WTC11 (cell line): ENCODE measurements at regions not wholly inside any gene's neighbourhood (a gene's known extent, or its start where the extent isn't known, plus 50 kb on each side); places are given as distances from the start of the nearest gene placed in this dataset.

ENCODE experiments used
- CREM ChIP-seq: sonication (generic); formaldehyde crosslinking; IDR thresholded peaks from 2 replicates; pipeline ENCODE4 v1.8.1; 2022; ENCODE audit warnings: mild to moderate bottlenecking, missing genetic modification reagents, moderate library complexity
- CTCF ChIP-seq: fragments of 200-600 bp; IDR thresholded peaks from 2 replicates; pipeline ENCODE4 v1.8.0; 2022; ENCODE audit warnings: antibody characterized with exemption
- ELF4 ChIP-seq: sonication (generic); formaldehyde crosslinking; IDR thresholded peaks from 2 replicates; pipeline ENCODE4 v1.8.1; 2022; ENCODE audit warnings: low read depth, mild to moderate bottlenecking, moderate library complexity, missing genetic modification reagents
- JUN ChIP-seq: sonication (generic); formaldehyde crosslinking; IDR thresholded peaks from 2 replicates; pipeline ENCODE4 v1.8.0; 2023; ENCODE audit warnings: mild to moderate bottlenecking, missing genetic modification reagents
- ZNF396 ChIP-seq: fragments of 250-450 bp; sonication (Bioruptor Pico); IDR thresholded peaks from 2 replicates; pipeline ENCODE4 v1.8.0; 2021; ENCODE audit warnings: mild to moderate bottlenecking, moderate library complexity, borderline replicate concordance

- TF ChIP-seq ELF4 (CRISPR knock-in tag) (no peak), ZNF396 (no peak), CTCF (no peak), JUN (CRISPR knock-in tag) (no peak), CREM (CRISPR knock-in tag) (no peak)
Measured at GRCh38 chr2:238593678-238594077, 167.0 kb downstream of the ASB1 start.
